Left ventricle myocardium inferior (tissue), 1 donor: ENCODE measurements at regions not wholly inside any gene's neighbourhood (a gene's known extent, or its start where the extent isn't known, plus 50 kb on each side); places are given as distances from the start of the nearest gene placed in this dataset.
"Not testable (repeated sequence)": the region's sequence is repeated elsewhere in the genome, so short reads cannot be mapped to it uniquely, and the experiment has no call there.

Experiments
- DNase-seq: peaks from one replicate; pipeline ENCODE4 v3.0.0-alpha.2; 2020
- H3K27ac ChIP-seq: fragments of 200-600 bp; replicated peaks from 2 replicates; pipeline ENCODE4 v1.8.0; 2021
- H3K27me3 ChIP-seq: fragments of 200-600 bp; 2 replicates; pipeline ENCODE4 v1.8.0; 2021; ENCODE audit warnings: low read depth
- H3K36me3 ChIP-seq: fragments of 200-600 bp; 2 replicates; pipeline ENCODE4 v1.8.0; 2021
- H3K4me1 ChIP-seq: fragments of 200-600 bp; 2 replicates; pipeline ENCODE4 v1.8.0; 2021
- H3K4me3 ChIP-seq: fragments of 200-600 bp; 2 replicates; pipeline ENCODE4 v1.8.0; 2021; ENCODE audit warnings: mild to moderate bottlenecking, moderate library complexity
- H3K9me3 ChIP-seq: fragments of 200-600 bp; replicated peaks from 2 replicates; pipeline ENCODE4 v1.8.0; 2021
- intact Hi-C: fragments of 100-400 bp; cut with micrococcal nuclease; formaldehyde crosslinking; loops from one replicate; pipeline ENCODE4 v1.11.0; 2022
- TF ChIP-seq, protein P1 (sequence below): fragments of 200-600 bp; IDR thresholded peaks from 2 replicates; pipeline ENCODE4 v1.8.0; 2021; ENCODE audit warnings: antibody characterized with exemption, mild to moderate bottlenecking, borderline replicate concordance
- donor health status: DM: no; HTN: yes; CAD: no; lungs with severe emphysema.

DNA sequence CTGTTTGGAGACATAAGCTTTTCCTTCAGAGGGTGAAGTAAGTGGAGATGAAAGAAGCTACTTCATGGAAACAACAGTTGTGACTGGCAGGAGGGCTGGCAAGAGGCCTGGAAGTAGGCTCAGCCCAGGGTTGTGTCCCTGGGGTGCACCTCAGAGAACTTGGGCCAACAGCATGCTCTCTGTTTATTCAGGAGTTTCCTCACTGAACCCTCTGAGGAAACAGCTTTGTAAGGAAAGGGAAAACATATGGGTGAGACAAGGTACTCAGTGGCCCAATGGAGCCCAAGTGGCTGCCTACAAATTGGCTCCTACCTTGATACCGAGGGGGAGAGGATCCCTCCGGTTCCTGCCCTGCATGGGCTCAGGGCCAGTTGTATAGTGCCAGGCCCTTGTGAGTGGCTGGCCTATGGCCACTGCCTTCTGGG is 115.5 kb upstream of the ITGA6 start:
- H3K4me1 ChIP-seq, result peaks cover 38% of the 10 kb centered on the region
- intact Hi-C loops, result no loop called here
- TF ChIP-seq, protein P1, sequence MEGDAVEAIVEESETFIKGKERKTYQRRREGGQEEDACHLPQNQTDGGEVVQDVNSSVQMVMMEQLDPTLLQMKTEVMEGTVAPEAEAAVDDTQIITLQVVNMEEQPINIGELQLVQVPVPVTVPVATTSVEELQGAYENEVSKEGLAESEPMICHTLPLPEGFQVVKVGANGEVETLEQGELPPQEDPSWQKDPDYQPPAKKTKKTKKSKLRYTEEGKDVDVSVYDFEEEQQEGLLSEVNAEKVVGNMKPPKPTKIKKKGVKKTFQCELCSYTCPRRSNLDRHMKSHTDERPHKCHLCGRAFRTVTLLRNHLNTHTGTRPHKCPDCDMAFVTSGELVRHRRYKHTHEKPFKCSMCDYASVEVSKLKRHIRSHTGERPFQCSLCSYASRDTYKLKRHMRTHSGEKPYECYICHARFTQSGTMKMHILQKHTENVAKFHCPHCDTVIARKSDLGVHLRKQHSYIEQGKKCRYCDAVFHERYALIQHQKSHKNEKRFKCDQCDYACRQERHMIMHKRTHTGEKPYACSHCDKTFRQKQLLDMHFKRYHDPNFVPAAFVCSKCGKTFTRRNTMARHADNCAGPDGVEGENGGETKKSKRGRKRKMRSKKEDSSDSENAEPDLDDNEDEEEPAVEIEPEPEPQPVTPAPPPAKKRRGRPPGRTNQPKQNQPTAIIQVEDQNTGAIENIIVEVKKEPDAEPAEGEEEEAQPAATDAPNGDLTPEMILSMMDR, result no peak
- DNase-seq, result peak; percentile 33
- H3K27me3 ChIP-seq, result no peaks in the 10 kb centered on the region
- H3K27ac ChIP-seq, result peak overlapping the region; percentile 73
- H3K9me3 ChIP-seq, result no peaks in the 10 kb centered on the region
- no peaks in the 10 kb centered on the region for H3K36me3 ChIP-seq
- H3K4me3 ChIP-seq, result no peak overlapping the region

DNA sequence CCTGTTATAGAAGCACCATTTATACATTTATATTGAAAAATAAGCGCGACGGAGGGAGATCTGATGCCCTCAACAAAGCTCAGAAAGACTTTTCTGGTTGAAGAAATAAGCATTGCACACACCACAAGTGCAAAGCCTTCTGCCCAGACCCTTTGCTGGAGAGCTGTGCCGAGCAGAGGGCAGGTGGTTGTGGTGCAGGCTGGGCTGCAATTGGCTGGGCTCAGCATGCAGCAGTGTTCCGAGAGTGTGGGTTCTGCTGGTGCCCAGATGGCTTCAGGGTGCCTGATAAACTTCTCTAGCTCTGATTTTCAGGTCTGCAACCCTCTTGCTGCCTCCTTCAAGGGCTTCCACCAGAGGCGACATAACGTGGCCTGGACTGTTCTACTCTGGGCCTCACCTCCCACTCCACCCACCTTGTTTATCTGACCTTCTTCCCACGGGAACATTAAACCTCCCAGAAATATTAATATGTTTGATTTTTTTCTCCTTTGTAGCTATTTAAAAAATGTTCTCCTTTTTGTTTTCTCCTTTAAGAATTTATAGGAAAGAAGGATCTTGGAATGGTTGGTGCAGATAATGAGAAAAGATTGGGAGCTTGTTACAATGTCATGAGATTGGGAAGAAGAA is 113.6 kb upstream of the ITGA6 start:
- Histone ChIP-seq H3K4me3 (no peak overlapping the region), H3K9me3 (no peaks in the 10 kb centered on the region), H3K27me3 (no peaks in the 10 kb centered on the region), H3K4me1 (peaks cover 24% of the 10 kb centered on the region), H3K36me3 (no peaks in the 10 kb centered on the region), H3K27ac (no peak overlapping the region)
- TF ChIP-seq, protein P1, result no peak
- no peak for DNase-seq
- intact Hi-C loops, result no loop called here

- H3K27me3 ChIP-seq, H3K4me3 ChIP-seq, H3K27ac ChIP-seq, intact Hi-C loops, DNase-seq, H3K9me3 ChIP-seq, H3K36me3 ChIP-seq: not testable (repeated sequence)
- H3K4me1 ChIP-seq, result peaks cover 15% of the 10 kb centered on the region
Measured at GRCh38 chr2:172315070-172315469, 112.3 kb upstream of the ITGA6 start.

- intact Hi-C loops, result no loop called here
- Histone ChIP-seq H3K27ac (no peak overlapping the region), H3K4me1 (peaks cover 14% of the 10 kb centered on the region), H3K9me3 (no peaks in the 10 kb centered on the region), H3K4me3 (no peak overlapping the region), H3K27me3 (no peaks in the 10 kb centered on the region), H3K36me3 (no peaks in the 10 kb centered on the region)
- no peak for DNase-seq
- TF ChIP-seq, protein P1, result no peak
Measured at GRCh38 chr2:172322049-172322448, 105.3 kb upstream of the ITGA6 start.

GRCh38 chr2:172323256-172323655 is 104.1 kb upstream of the ITGA6 start:
- H3K27ac ChIP-seq, result no peak overlapping the region
- no peaks in the 10 kb centered on the region for H3K27me3 ChIP-seq
- DNase-seq, result no peak
- no peak overlapping the region for H3K4me3 ChIP-seq
- H3K9me3 ChIP-seq, result no peaks in the 10 kb centered on the region
- peaks cover 14% of the 10 kb centered on the region for H3K4me1 ChIP-seq
- intact Hi-C loops, result no loop called here
- H3K36me3 ChIP-seq, result no peaks in the 10 kb centered on the region
- TF ChIP-seq, protein P1, result no peak

DNA sequence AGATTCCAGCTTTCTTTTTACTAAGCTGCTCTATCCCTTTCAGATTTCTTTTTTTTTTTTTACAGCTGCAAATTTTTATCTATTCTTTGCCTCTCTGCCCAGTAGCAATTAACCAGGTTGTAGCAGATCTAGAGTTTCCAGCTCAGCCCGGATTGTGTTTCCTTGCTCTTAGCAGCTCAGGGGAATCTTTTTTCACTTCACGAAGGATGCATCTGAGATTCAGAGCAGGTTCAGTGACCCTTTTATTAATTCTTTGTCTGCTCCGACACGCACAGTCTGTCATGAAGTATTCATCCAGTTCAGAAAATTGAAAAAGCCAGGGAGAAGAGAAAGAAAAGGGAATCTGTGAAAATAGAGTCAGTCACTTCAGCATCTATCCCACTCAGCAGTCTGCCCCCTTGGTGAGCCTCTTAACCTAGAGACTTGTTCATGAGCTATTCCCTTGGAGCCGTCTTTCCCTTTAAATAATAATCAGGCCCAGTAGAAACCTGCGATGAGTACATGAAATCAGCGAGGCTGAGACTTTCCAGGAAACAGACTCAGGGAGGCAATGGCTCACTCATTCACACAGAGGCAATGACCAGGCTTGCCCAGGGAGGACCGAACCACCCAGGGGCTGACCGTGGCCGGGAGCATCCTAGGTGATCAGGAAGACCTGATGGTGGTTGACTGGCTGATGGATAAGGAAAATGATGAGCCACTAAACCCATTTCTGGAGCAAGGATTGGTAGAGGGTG is 103.4 kb upstream of the ITGA6 start:
- H3K9me3 ChIP-seq, result no peaks in the 10 kb centered on the region
- no peak for DNase-seq
- no peaks in the 10 kb centered on the region for H3K27me3 ChIP-seq
- TF ChIP-seq, protein P1, result no peak
- no peaks in the 10 kb centered on the region for H3K36me3 ChIP-seq
- intact Hi-C loops, result no loop called here
- H3K4me1 ChIP-seq, result peaks cover 16% of the 10 kb centered on the region
- H3K4me3 ChIP-seq, result no peak overlapping the region
- no peak overlapping the region for H3K27ac ChIP-seq
